HG03565 (cell line): ENCODE measurements at regions not wholly inside any gene's neighbourhood (a gene's known extent, or its start where the extent isn't known, plus 50 kb on each side); places are given as distances from the start of the nearest gene placed in this dataset.

Source experiments
- ATAC-seq: cut with Tn5 transposase; IDR thresholded peaks from one replicate; pipeline ENCODE4 v1.9.1; 2021; ENCODE audit warnings: mild to moderate bottlenecking, moderate library complexity; ENCODE audit not compliant: unreplicated experiment

- ATAC-seq, result no peak
Observed at GRCh38 chr1:14294006-14294405, 304.5 kb upstream of the KAZN start.

- no peak for ATAC-seq
Observed at GRCh38 chr1:14294860-14295536, 303.5 kb upstream of the KAZN start.

GRCh38 chr1:14296795-14297194 is 301.7 kb upstream of the KAZN start:
- no peak for ATAC-seq

GRCh38 chr1:14297356-14297755 is 301.1 kb upstream of the KAZN start:
- ATAC-seq, result no peak

GRCh38 chr1:14298806-14299205 is 299.7 kb upstream of the KAZN start:
- no peak for ATAC-seq

GRCh38 chr1:14300991-14301703 is 297.3 kb upstream of the KAZN start:
- ATAC-seq, result no peak

GRCh38 chr1:14301704-14302024 is 296.8 kb upstream of the KAZN start:
- ATAC-seq, result no peak

GRCh38 chr1:14302025-14302424 is 296.5 kb upstream of the KAZN start:
- ATAC-seq, result no peak

GRCh38 chr1:14303011-14303410 is 295.5 kb upstream of the KAZN start:
- no peak for ATAC-seq

GRCh38 chr1:14304381-14304865 is 294.1 kb upstream of the KAZN start:
- no peak for ATAC-seq

- ATAC-seq, result no peak
Observed at GRCh38 chr1:14308460-14308859, 290.0 kb upstream of the KAZN start.

- ATAC-seq, result no peak
Observed at GRCh38 chr1:14309984-14310383, 288.5 kb upstream of the KAZN start.

- ATAC-seq, result no peak
Observed at GRCh38 chr1:14310476-14310875, 288.0 kb upstream of the KAZN start.

- ATAC-seq, result no peak
Observed at GRCh38 chr1:14313731-14314431, 284.6 kb upstream of the KAZN start.

- ATAC-seq, result no peak
Observed at GRCh38 chr1:14318830-14319229, 279.7 kb upstream of the KAZN start.

GRCh38 chr1:14320518-14320917 is 278.0 kb upstream of the KAZN start:
- no peak for ATAC-seq

GRCh38 chr1:14320986-14321385 is 277.5 kb upstream of the KAZN start:
- ATAC-seq, result no peak

- ATAC-seq, result no peak
Observed at GRCh38 chr1:14321422-14321821, 277.1 kb upstream of the KAZN start.

GRCh38 chr1:14323568-14324247 is 274.8 kb upstream of the KAZN start:
- ATAC-seq, result no peak

GRCh38 chr1:14324248-14324630 is 274.2 kb upstream of the KAZN start:
- no peak for ATAC-seq

GRCh38 chr1:14326857-14327256 is 271.6 kb upstream of the KAZN start:
- no peak for ATAC-seq

GRCh38 chr1:14328685-14329084 is 269.8 kb upstream of the KAZN start:
- ATAC-seq, result no peak
